Activated CD4-positive, alpha-beta T cell treated with anti-CD3 and anti-CD28 coated beads for 4 hours (primary cell): ENCODE measurements at regions not wholly inside any gene's neighbourhood (a gene's known extent, or its start where the extent isn't known, plus 50 kb on each side); places are given as distances from the start of the nearest gene placed in this dataset.
"Not testable (repeated sequence)": the region's sequence is repeated elsewhere in the genome, so short reads cannot be mapped to it uniquely, and the experiment has no call there.

ENCODE experiments used
- DNase-seq, 2 donors: peaks; one replicate each; pipeline ENCODE4 v3.0.0-alpha.2; 2020

DNA sequence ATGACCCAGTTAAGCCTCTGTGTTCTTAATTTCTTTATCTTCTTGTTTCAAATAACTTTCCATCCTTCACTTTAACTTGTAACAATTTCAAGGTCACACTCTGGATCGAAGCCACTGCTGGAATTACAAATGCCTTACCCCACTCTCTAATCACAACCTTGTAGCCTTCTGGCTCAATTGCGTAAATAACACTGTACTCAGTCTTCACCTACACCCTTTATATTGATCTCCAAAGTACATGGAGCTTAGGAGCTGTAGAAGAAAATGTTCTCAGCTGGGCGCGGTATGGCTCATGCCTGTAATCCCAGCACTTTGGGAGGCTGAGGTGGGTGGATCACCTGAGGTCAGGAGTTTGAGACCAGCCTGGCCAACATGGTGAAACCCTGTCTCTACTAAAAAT, 164.3 kb upstream of the NPSR1 start:
- no peak for DNase-seq

DNA sequence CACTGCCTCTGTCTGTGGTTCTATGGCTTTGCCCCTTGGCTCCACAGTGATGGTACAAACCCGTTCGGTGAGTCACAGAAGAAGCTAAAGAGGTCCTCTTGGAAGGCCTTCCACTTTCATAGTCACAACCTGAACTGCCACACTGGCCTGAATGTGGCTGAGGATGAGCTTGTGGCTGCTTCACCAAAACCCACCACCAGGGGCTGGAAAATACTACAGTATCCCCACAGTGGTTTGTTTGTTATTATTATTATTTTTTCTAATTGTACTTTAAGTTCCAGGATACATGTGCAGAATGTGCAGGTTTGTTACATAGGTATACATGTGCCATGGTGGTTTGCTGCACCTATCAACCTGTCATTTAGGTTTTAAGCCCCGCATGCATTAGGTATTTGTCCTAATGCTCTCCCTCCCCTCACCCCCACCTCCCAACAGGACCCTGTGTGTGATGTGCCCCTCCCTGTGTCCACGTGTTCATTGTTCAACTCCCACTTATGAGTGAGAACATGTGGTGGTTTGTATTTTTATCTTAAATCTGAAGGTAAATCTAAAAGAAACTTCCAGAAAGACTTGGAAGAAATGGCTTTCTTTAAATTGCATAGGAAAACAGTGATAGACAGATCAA, 160.8 kb upstream of the NPSR1 start:
- no peak for DNase-seq

GRCh38 chr7:34501156-34501555, 156.9 kb upstream of the NPSR1 start:
- DNase-seq = no peak

GRCh38 chr7:34507191-34507590, 150.8 kb upstream of the NPSR1 start:
- no peak for DNase-seq

GRCh38 chr7:34523226-34523918, 134.6 kb upstream of the NPSR1 start:
- DNase-seq = no peak

GRCh38 chr7:34530259-34530658, 127.8 kb upstream of the NPSR1 start:
- DNase-seq = no peak

GRCh38 chr7:34539003-34539402, 119.0 kb upstream of the NPSR1 start:
- DNase-seq = no peak

- no peak for DNase-seq
These were observed 113.4 kb upstream of the NPSR1 start for GRCh38 chr7:34544621-34545020.

DNA sequence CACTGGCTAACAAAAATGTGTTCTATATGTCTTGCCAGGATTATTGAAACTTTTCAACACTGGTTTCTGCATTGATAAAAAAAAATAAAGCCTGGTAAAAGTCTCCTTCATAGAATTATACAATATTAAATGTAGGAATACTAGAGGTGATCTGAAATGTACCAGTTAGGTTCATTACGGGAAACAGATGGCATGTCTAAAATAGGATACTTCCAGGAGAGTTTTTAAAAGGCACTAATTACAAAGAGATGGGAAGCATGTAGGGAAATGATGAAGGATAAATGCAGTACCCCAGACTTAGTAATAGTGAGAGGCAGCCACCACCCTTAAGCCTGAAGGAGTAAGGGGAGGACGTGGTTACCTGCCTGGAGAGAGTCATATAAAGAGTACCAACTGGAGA, 107.0 kb upstream of the NPSR1 start:
- DNase-seq = no peak

DNA sequence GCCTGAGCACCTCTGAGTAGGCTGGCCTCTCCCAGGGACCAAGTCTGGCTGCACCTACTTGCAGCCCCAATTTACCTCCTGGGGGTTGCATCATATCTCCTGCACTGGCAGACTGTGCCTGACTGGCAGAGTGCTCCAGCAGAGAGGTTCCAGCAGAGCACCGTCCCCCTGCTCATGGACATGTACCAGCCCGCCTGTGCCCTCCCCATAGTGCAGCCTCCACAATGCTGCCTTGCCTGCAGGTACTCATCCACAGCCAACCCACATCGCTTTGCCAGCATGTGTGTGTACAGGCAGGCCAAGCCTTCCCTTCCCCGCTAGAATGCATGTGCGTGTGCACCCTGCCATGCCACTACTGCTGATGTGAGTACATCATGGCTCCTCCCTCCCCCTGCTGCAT, 105.5 kb upstream of the NPSR1 start:
- no peak for DNase-seq

GRCh38 chr7:34558022-34558421, 100.0 kb upstream of the NPSR1 start:
- DNase-seq = no peak

DNA sequence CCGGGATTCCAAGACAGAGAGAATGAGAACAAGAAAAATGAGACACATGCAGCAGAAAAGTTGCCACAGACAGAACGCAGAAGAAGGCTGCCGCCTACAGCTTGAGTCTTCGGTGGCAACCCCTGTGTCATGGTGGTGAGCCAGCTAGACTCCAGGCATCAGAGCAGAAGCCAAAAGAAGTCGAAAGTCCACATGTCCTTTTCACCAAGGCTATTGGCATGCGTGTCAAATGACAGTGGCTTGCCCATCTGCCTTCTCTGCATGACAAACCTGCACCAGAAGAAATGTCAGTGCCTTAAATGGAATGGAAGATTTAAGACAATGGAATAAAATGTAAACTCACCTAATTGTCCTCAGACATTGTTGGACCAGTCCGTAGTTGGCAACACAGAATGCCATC, 93.9 kb upstream of the NPSR1 start:
- DNase-seq = no peak

- DNase-seq = no peak
These were observed 90.1 kb upstream of the NPSR1 start for GRCh38 chr7:34567906-34568305.

DNA sequence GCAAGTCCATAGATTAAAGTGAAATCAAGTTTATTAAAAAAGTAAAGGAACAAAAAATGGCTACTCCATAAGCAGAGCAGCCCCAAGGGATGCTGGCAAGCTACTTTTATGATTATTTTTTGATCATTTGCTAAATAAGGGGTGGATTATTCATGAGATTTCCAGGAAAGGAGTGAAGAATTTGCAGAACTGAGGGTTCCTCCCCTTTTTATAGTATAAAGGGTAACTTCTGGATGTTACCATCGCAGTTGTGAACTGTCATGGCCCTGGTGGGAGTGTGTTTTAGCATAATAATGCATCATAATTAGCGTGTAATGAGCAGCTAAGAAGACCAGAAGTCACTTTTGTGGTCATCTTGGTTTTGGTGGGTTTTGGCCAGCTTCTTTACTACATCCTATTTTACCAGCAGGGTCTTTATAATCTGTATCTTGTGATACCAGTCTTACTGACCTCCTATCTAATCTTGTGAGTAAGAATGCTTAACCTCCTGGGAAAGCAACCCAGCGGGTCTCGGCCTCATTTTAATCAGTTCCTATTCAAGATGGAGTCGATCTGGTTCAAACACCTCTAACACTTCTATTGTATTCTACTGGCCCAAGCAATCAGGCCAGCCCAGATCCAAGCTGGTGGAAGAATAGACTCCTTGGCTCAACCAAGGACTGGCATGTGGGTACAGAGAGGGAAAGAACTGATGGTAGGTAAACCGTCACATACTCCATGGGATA, 87.9 kb upstream of the NPSR1 start:
- no peak for DNase-seq

- DNase-seq = no peak
These were observed 83.0 kb upstream of the NPSR1 start for GRCh38 chr7:34575006-34575405.

DNA sequence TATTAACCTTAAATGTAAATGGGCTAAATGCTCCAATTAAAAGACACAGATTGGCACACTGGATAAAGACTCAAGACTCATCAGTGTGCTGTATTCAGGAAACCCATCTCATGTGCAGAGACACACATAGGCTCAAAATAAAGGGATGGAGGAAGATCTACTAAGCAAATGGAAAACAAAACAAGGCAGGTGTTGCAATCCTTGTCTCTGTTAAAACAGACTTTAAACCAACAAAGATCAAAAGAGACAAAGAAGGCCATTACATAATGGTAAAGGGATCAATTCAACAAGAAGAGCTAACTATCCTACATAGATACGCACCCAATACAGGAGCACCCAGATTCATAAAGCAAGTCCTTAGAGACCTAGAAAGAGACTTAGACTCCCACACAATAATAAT, 80.1 kb upstream of the NPSR1 start:
- not testable (repeated sequence) for DNase-seq

DNA sequence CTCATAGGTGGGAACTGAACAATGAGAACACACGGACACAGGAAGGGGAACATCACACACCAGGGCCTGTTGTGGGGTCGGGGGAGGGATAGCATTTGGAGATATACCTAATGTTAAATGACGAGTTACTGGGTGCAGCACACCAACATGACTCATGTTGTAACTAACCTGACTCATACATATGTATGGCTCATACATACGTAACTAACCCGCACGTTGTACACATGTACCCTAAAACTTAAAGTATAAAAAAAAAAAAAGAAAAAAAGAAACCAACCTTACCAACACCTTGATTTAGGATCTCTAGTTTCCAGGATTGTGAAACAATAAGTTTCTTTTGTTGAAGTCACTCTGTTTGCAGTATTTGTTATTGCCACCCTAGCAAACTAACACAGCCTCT, 76.3 kb upstream of the NPSR1 start:
- not testable (repeated sequence) for DNase-seq

DNA sequence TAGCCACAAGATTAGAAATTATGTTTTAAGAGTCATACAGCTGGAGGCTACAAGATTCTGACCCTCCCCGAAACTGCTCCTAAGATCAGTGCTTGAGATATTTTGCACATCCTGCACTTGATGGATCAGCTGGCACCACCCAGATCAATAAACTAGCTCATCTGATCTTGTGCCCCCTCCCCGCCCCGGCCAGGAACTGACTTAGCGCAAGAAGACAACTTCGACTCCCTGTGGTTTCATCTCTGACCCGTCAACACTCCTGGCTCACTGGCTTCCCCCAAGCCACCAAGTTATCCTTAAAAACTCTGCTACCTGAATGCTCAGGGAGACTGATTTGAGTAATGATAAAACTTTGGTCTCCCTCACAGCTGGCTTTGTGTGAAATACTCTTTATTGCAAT, 73.5 kb upstream of the NPSR1 start:
- DNase-seq = no peak

DNA sequence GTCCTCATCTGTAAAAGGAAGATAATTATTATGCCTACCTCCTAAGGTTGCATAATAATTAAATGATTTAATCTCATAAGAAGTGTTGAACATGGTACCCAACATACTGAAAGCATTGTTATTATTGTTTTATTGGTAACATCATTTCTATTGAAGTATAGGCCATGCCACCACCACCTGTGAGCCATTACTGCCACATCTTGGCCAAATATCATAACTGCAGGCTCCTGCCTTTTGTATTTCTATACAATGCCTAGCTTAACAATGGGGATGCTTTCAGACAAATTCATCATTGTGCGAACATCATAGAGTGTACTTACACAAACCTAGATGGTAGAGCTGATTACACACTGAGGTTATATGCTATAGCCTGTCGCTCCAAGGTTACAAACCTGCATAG, 61.1 kb upstream of the NPSR1 start:
- DNase-seq = no peak

DNA sequence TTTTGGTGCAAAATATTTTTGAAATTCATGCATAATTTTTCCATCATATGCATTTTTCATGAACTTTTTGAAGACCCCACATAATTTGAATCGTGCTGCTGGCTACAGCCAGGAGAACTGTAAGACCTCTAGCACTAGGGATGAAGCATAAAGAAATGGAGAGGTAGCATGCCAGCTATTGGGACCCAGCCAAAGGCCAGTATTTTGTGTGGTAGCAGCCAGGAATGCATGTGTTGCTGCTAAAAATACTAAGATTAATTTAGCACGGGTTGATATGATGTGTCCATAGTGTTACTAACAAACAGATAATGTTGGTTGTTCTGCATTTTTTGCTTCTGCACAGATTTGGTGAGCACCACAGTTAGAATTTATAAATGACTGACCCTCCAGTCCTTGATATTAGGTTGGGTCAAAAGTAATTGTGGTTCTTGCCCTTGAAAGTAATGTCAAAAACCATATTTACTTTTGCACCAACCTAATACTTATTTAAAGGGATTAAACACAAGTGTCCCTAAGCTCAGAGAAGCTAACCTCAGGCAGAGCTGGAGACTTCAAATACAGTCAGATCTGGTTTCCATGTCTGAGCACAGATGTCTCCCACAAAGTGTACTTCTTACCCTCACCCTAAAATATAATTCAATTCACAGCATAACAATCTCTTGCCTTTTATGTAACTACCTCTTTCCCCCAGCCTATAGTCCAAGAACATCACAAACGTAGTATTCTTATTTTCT, 54.1 kb upstream of the NPSR1 start:
- DNase-seq = no peak
